Loucy (cell line): ENCODE measurements at regions not wholly inside any gene's neighbourhood (a gene's known extent, or its start where the extent isn't known, plus 50 kb on each side); places are given as distances from the start of the nearest gene placed in this dataset.

Source experiments
- H2AFZ ChIP-seq: fragments of 200-600 bp; sonication (generic); 2 replicates; pipeline ENCODE4 v1.6.0; 2016; ENCODE audit warnings: antibody characterized with exemption, mild to moderate bottlenecking, low read length, moderate library complexity
- H3F3A ChIP-seq: fragments of 200-600 bp; 2 replicates; pipeline ENCODE4 v1.6.0; 2016; ENCODE audit warnings: antibody characterized with exemption, low read depth, mild to moderate bottlenecking
- H3K27me3 ChIP-seq: fragments of 200-600 bp; sonication (generic); 2 replicates; pipeline ENCODE4 v1.6.1; 2014; ENCODE audit warnings: low read length, mild to moderate bottlenecking; ENCODE audit not compliant: insufficient read depth, poor library complexity, severe bottlenecking
- H3K36me3 ChIP-seq: fragments of 200-600 bp; sonication (generic); 2 replicates; pipeline ENCODE4 v1.6.1; 2016; ENCODE audit warnings: low read length; ENCODE audit not compliant: insufficient read depth
- H3K4me1 ChIP-seq: fragments of 200-600 bp; sonication (generic); 2 replicates; pipeline ENCODE4 v1.5.1; 2014; ENCODE audit warnings: low read length, mild to moderate bottlenecking; ENCODE audit not compliant: insufficient read depth, poor library complexity, severe bottlenecking
- H3K4me2 ChIP-seq: fragments of 200-600 bp; sonication (generic); 2 replicates; pipeline ENCODE4 v1.6.0; 2014; ENCODE audit warnings: antibody characterized with exemption, low read length, low read depth, mild to moderate bottlenecking; ENCODE audit not compliant: poor library complexity, severe bottlenecking
- H3K4me3 ChIP-seq: fragments of 200-600 bp; sonication (generic); 2 replicates; pipeline ENCODE4 v1.5.1; 2014; ENCODE audit warnings: low read length, mild to moderate bottlenecking, mixed read lengths; ENCODE audit not compliant: poor library complexity, severe bottlenecking
- H3K79me2 ChIP-seq: fragments of 200-600 bp; sonication (generic); 2 replicates; pipeline ENCODE4 v1.6.1; 2014; ENCODE audit warnings: low read length; ENCODE audit not compliant: insufficient read depth
- H3K9ac ChIP-seq: fragments of 200-600 bp; sonication (generic); 2 replicates; pipeline ENCODE4 v1.6.0; 2014; ENCODE audit warnings: mild to moderate bottlenecking, low read depth, low read length, moderate library complexity; ENCODE audit not compliant: poor library complexity, severe bottlenecking
- H3K9me2 ChIP-seq: fragments of 200-600 bp; sonication (generic); replicated peaks from 2 replicates; pipeline ENCODE4 v1.6.1; 2016; ENCODE audit warnings: low read depth, low read length, mixed read lengths
- H3K9me3 ChIP-seq: fragments of 200-600 bp; sonication (generic); 2 replicates; pipeline ENCODE4 v1.6.1; 2014; ENCODE audit warnings: mild to moderate bottlenecking, antibody characterized with exemption, low read length, low read depth; ENCODE audit not compliant: insufficient read depth
- H4K20me1 ChIP-seq: fragments of 200-600 bp; sonication (generic); 2 replicates; pipeline ENCODE4 v1.6.0; 2014; ENCODE audit warnings: antibody characterized with exemption, low read length, mild to moderate bottlenecking; ENCODE audit not compliant: insufficient read depth, poor library complexity, severe bottlenecking
- EZH2phosphoT487 ChIP-seq: fragments of 200-600 bp; IDR thresholded peaks from 2 replicates; pipeline ENCODE4 v1.6.1; 2018; ENCODE audit warnings: antibody characterized with exemption, mild to moderate bottlenecking, moderate library complexity, borderline replicate concordance
- TF ChIP-seq, protein P1 (sequence below): fragments of 200-600 bp; sonication (generic); conservative IDR thresholded peaks from 2 replicates; pipeline ENCODE4 v1.5.1; 2014; ENCODE audit warnings: mild to moderate bottlenecking, antibody characterized with exemption, low read length

DNA sequence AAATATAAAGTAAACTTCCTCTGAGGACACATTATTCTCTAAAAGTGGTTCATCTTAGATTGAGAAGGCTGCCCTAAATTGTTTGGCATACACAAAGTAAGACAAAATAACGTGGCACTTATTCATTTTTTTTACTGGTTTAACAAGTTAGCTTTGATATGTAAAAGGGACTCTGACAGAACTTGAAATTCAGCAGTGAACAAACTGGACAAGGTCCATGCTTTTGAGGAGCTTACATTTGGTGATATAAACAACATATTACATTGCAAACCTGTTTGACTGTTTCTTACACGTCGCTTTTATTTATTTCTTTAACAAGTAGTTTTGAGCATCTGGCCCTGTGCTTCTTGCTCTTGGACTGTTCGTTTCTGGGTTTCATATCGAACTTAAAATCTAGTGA is 253.1 kb upstream of the POM121L12 start:
- Histone ChIP-seq H3K9me2 (no peaks in the 10 kb centered on the region), H3K79me2 (no peaks in the 10 kb centered on the region), H3F3A (no peaks in the 10 kb centered on the region), H3K27me3 (no peaks in the 10 kb centered on the region), H3K9ac (no peak overlapping the region), H3K36me3 (no peaks in the 10 kb centered on the region), H2AFZ (no peak overlapping the region), H3K9me3 (no peaks in the 10 kb centered on the region), H3K4me2 (no peak overlapping the region), H3K4me1 (no peaks in the 10 kb centered on the region), H4K20me1 (no peaks in the 10 kb centered on the region), H3K4me3 (no peak overlapping the region)
- no peak for TF ChIP-seq EZH2phosphoT487
- TF ChIP-seq, protein P1, sequence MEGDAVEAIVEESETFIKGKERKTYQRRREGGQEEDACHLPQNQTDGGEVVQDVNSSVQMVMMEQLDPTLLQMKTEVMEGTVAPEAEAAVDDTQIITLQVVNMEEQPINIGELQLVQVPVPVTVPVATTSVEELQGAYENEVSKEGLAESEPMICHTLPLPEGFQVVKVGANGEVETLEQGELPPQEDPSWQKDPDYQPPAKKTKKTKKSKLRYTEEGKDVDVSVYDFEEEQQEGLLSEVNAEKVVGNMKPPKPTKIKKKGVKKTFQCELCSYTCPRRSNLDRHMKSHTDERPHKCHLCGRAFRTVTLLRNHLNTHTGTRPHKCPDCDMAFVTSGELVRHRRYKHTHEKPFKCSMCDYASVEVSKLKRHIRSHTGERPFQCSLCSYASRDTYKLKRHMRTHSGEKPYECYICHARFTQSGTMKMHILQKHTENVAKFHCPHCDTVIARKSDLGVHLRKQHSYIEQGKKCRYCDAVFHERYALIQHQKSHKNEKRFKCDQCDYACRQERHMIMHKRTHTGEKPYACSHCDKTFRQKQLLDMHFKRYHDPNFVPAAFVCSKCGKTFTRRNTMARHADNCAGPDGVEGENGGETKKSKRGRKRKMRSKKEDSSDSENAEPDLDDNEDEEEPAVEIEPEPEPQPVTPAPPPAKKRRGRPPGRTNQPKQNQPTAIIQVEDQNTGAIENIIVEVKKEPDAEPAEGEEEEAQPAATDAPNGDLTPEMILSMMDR: no peak

DNA sequence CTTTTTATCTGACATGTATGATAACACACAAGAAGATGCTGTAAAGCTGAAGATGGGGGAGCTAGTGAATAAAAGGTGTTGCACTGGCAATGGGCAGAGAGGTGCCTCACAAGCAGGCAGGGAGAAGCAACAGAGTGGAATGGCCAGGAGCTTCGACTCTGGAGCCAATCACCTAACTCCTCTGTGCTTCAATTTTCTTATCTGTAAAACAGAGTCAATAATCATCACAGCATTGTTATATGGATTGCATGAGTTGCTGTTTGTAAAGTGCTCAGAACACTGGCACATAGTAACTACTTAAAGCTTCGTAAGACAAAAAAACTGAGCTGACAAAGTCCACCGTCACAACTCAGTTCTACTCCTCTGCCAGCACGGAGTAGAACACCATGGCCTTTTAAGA is 254.2 kb upstream of the POM121L12 start:
- Histone ChIP-seq H3K4me3 (no peak overlapping the region), H2AFZ (no peak overlapping the region), H4K20me1 (no peaks in the 10 kb centered on the region), H3K4me2 (no peak overlapping the region), H3K9me3 (no peaks in the 10 kb centered on the region), H3K79me2 (no peaks in the 10 kb centered on the region), H3K27me3 (no peaks in the 10 kb centered on the region), H3K4me1 (no peaks in the 10 kb centered on the region), H3K9me2 (no peaks in the 10 kb centered on the region), H3F3A (no peaks in the 10 kb centered on the region), H3K36me3 (no peaks in the 10 kb centered on the region), H3K9ac (no peak overlapping the region)
- TF ChIP-seq, protein P1: no peak
- no peak for TF ChIP-seq EZH2phosphoT487

DNA sequence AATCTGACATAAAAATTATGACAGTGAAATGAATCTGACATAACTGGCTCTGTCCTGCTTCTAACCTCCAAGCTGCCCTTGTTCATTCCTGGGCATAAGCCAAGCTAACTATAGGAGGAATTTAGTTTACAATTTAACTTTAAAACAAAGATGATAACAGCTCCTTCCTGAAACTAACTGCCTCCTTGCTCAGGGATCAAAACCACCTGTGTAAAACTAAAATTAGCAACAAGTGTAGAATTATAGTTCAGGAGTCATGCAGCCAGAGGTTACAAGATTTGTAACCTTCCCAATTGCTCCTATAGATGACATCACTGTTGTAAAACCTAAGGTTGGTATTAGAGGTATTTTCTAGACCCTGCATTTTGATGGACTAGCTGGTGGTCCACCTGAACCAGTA is 256.4 kb upstream of the POM121L12 start:
- no peak overlapping the region for H2AFZ ChIP-seq

More for the DNA sequence above, 256.4 kb upstream of the POM121L12 start:
- Histone ChIP-seq H3K27me3 (no peaks in the 10 kb centered on the region), H4K20me1 (no peaks in the 10 kb centered on the region), H3K79me2 (no peaks in the 10 kb centered on the region), H3K4me2 (no peak overlapping the region), H3K9ac (no peak overlapping the region), H3K4me3 (no peak overlapping the region), H3K4me1 (no peaks in the 10 kb centered on the region), H3K9me3 (no peaks in the 10 kb centered on the region), H3F3A (no peaks in the 10 kb centered on the region), H3K36me3 (no peaks in the 10 kb centered on the region), H3K9me2 (no peaks in the 10 kb centered on the region)
- TF ChIP-seq EZH2phosphoT487: no peak
- TF ChIP-seq, protein P1: no peak
